Omental fat pad (tissue), 3 donors: ENCODE measurements at regions not wholly inside any gene's neighbourhood (a gene's known extent, or its start where the extent isn't known, plus 50 kb on each side); places are given as distances from the start of the nearest gene placed in this dataset.

Source experiments
- ATAC-seq: fragments of 150-250 bp; one replicate; pipeline ENCODE4 v1.9.1; 2016; ENCODE audit warnings: mild to moderate bottlenecking, moderate library complexity; ENCODE audit not compliant: low FRiP score
- DNase-seq: peaks from one replicate; pipeline ENCODE4 v3.0.0-alpha.2; 2019; ENCODE audit warnings: low spot score
- CTCF ChIP-seq, 3 donors: fragments of 450-650 bp; IDR thresholded peaks; one replicate each; pipeline ENCODE4 v1.5.1; 2016 to 2017; ENCODE audit warnings: antibody characterized with exemption in 3 of 3, mild to moderate bottlenecking in 3 of 3, moderate library complexity in 2 of 3

- TF ChIP-seq CTCF (IDR thresholded peaks at IDR 0.05) = no peak
- ATAC-seq (no peak), DNase-seq (no peak)
Observed at GRCh38 chr6:155528335-155528734, 72.7 kb upstream of the NOX3 start.

DNA sequence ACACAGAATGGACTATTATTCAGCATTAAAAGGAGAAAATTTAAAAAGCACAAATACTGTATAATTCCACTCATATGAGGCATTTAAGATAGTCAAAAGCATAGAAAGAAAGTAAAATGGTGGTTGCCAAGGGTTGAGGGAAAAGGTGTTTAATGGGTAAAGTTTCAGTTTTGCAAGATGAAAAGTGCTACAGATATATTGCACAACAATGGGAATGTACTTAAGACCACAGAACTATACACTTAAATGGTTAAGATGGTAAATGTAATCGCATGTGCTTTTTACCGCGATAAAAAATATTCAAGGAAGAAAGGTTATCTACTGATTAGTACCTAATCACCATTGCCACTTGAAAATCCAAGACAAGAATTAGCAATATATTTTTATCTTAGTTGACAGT, 71.8 kb upstream of the NOX3 start:
- TF ChIP-seq CTCF (IDR thresholded peaks at IDR 0.05) = no peak
- ATAC-seq (no peak), DNase-seq (no peak)

DNA sequence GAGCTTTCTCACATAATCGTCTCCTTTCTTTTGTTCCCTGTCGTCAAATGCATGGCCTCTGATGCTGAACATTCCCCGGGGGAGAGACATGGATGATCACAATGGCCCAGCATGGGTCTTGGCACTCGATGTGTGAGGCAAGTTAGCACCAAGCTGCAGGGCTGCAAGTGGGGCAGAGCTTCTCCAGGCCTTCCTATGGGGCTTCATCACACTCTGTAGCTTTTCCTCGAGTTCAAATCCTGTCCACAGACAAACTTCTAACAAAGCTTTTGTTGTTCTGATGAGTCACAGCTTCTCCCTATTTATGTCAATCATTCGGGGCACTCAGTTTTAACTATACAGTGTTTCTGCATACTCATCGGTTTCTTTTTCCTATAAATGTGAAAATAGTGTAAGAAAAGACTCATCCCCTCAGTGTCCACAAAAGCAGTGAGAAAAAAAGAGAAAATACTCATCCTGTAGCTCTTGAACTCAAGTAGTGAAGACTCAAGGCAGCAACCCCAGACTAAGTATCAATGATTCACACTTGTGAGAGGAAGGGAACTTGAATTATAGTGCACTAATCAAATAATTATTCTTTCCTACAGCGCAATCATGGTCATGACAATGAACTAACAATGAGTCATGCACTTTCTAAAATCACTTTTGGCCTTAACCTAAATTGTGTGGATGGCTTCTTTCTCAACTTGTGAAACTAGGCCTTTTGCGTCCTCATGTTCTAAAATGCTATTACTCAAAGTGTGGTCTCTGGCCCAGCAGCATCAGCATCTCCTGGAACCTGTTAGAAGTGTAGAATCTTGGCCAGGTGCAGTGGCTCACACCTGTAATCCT, 68.4 kb upstream of the NOX3 start:
- no peak for TF ChIP-seq CTCF (IDR thresholded peaks at IDR 0.05)
- DNase-seq (no peak), ATAC-seq (no peak)

DNA sequence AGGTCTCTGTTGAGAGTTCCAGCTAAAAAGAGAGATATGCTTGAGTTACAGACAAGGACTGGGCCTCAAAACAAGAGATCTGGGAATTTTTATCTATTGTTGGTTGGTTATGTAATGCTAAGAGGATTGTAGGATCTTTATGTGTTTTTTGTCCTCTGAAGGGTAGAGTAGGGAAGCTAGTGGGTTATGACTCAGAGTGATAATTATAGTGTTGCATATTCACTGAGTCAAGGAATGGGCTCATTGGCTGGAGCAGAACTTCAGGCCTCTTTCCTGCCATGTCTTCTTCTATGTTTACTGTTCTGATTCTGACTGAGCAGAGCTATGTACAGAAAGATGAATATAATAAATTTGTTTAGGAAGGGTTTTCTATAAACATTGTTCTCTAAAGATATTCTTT, 66.1 kb upstream of the NOX3 start:
- no peak for ATAC-seq
- no peak for TF ChIP-seq CTCF (IDR thresholded peaks at IDR 0.05)
- no peak for DNase-seq

GRCh38 chr6:155520078-155520477, 64.4 kb upstream of the NOX3 start:
- ATAC-seq (no peak), DNase-seq (no peak)
- no peak for TF ChIP-seq CTCF (IDR thresholded peaks at IDR 0.05)

DNA sequence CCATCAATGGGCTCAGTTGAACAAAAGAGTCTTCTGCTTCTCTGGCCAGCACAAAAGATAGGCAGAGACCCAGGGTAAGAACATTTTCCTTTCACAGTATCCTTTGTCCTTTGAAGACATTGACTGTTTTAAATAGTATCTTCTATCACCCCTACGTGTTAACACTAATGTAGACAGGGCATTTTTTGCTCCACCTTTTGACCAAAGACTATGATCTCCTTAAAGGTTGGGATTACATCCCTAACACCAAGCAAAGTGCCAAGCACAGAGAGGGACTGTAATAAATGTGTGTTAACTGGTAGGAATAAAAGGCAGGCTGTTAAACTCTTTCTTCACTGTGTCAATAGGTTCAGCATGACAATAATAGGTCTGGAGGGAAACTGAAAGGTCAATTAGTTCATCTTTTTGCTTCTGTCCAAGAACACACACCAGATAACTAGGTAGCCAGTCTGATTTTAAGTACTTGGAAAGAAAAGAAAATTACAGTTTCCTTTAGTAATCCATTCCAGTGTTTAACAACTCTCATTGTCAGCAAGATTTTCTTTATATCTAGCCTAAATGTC, 63.6 kb upstream of the NOX3 start:
- TF ChIP-seq CTCF (IDR thresholded peaks at IDR 0.05) = no peak
- ATAC-seq (no peak), DNase-seq (no peak)

DNA sequence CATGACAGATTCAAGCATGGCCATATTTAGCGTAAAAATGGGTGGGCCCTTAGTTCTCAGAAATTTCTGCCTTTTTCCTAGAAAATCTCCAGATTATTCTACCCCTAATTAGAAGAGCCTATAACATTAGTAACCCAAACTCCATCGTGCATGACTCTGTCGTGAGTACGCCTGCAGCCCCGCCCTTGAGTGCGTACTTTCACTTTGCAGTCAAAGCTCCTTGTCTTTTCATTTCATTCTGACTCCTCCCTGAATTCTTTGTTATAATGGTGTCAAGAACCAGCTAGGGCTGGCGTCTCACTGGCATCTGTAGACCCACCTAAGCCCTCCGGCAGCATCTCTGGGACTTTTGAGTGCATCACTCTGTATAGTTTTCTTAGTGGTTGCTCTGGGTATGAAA, 61.7 kb upstream of the NOX3 start:
- no peak for ATAC-seq
- no peak for TF ChIP-seq CTCF (IDR thresholded peaks at IDR 0.05)
- DNase-seq = no peak
